Endothelial cell of umbilical vein (primary cell): ENCODE measurements at regions not wholly inside any gene's neighbourhood (a gene's known extent, or its start where the extent isn't known, plus 50 kb on each side); places are given as distances from the start of the nearest gene placed in this dataset.

Experiments
- BruUV-seq: library from RNA; stranded (reverse); fragments of 400-500 nt; replicated peaks from 2 replicates; lab custom pipeline; 2021; lab: Mats Ljungman, UMichigan
- CTCF ChIA-PET: fragments of 300-600, 350-600 bp; sonication (Branson Sonifier 250); formaldehyde crosslinking; loops from one replicate; lab custom pipeline; 2021; ENCODE audit warnings: antibody characterized with exemption, inconsistent platforms; lab: Charles Lee
- POLR2A ChIA-PET: fragments of 300-600, 350-600 bp; sonication (Branson Sonifier 250); formaldehyde crosslinking; loops from one replicate; lab custom pipeline; 2021; ENCODE audit warnings: antibody characterized with exemption, inconsistent platforms; lab: Charles Lee
- DNase-seq: peaks from one replicate; pipeline ENCODE4 v3.0.0-alpha.2; 2011; ENCODE audit warnings: low read depth, low spot score
- FAIRE-seq: peaks from 2 replicates; lab custom pipeline; 2011; peaks lifted over from hg19 to GRCh38; lab: Jason Lieb, UNC
- H2AFZ ChIP-seq: 2 replicates; pipeline ENCODE4 v1.6.0; 2012; ENCODE audit warnings: low read depth, low read length, control low read depth, inconsistent platforms
- H3K27ac ChIP-seq: 2 replicates; pipeline ENCODE4 v1.5.1; 2011; ENCODE audit warnings: low read depth, mild to moderate bottlenecking, control low read depth, low read length, moderate library complexity; ENCODE audit not compliant: insufficient read depth
- H3K27me3 ChIP-seq, 2 experiments: 2 replicates each; pipeline versions ENCODE4 v1.6.0 to v1.6.1; 2011; ENCODE audit warnings: low read length in 2 of 2, mixed read lengths in 1 of 2; ENCODE audit not compliant: control insufficient read depth in 2 of 2, insufficient read depth in 2 of 2
- H3K36me3 ChIP-seq, 2 experiments: 2 replicates in 1 of 2; 3 replicates in 1 of 2; pipeline ENCODE4 v1.5.1; 2011; ENCODE audit warnings: low read length in 2 of 2, mild to moderate bottlenecking in 1 of 2, moderate library complexity in 1 of 2; ENCODE audit not compliant: control insufficient read depth in 2 of 2, insufficient read depth in 2 of 2; ENCODE audit errors: extremely low read depth in 1 of 2
- H3K4me1 ChIP-seq: 3 replicates; pipeline ENCODE4 v1.5.1; 2011; ENCODE audit warnings: mild to moderate bottlenecking, low read length; ENCODE audit not compliant: control insufficient read depth, insufficient read depth; ENCODE audit errors: extremely low read depth
- H3K4me2 ChIP-seq: 2 replicates; pipeline ENCODE4 v1.6.1; 2011; ENCODE audit warnings: low read length, control low read depth, mixed read lengths; ENCODE audit not compliant: insufficient read depth
- H3K4me3 ChIP-seq, 3 experiments: fragments of 200-600 bp in 1 of 3; sonication (generic), shearing (Covaris generic) in 1 of 3; replicated peaks in 1 of 3; 2 replicates each; pipeline ENCODE4 v1.5.1; 2011 to 2016; ENCODE audit warnings: control low read depth in 3 of 3, low read length in 3 of 3, mild to moderate bottlenecking in 2 of 3, inconsistent platforms in 1 of 3, low read depth in 1 of 3, moderate library complexity in 1 of 3; ENCODE audit not compliant: insufficient read depth in 1 of 3
- H3K79me2 ChIP-seq: 2 replicates; pipeline ENCODE4 v1.6.0; 2012; ENCODE audit warnings: low read length, inconsistent platforms; ENCODE audit not compliant: control insufficient read depth, insufficient read depth
- H3K9ac ChIP-seq: replicated peaks from 2 replicates; pipeline ENCODE3; 2011; ENCODE audit warnings: low read length, control low read depth; ENCODE audit not compliant: insufficient read depth; ENCODE audit errors: extremely low read depth
- H3K9me1 ChIP-seq: replicated peaks from 3 replicates; pipeline ENCODE4 v1.6.0; 2011; ENCODE audit warnings: mild to moderate bottlenecking, low read length; ENCODE audit not compliant: control insufficient read depth, insufficient read depth; ENCODE audit errors: extremely low read depth
- H3K9me3 ChIP-seq: replicated peaks from 2 replicates; pipeline ENCODE4 v1.5.1; 2012; ENCODE audit warnings: low read length, inconsistent platforms; ENCODE audit not compliant: control insufficient read depth, insufficient read depth
- H4K20me1 ChIP-seq: replicated peaks from 2 replicates; pipeline ENCODE3; 2011; ENCODE audit warnings: mild to moderate bottlenecking, low read length; ENCODE audit not compliant: control insufficient read depth, insufficient read depth; ENCODE audit errors: extremely low read depth
- EZH2 ChIP-seq: IDR thresholded peaks from 2 replicates; pipeline ENCODE4 v1.6.1; 2012; ENCODE audit warnings: borderline replicate concordance, low read depth, mild to moderate bottlenecking, moderate library complexity, low read length, inconsistent platforms; ENCODE audit not compliant: severe bottlenecking
- FOS ChIP-seq: IDR thresholded peaks from 2 replicates; pipeline ENCODE4 v1.6.1; 2011; ENCODE audit warnings: mild to moderate bottlenecking, low read length, moderate library complexity, borderline replicate concordance; ENCODE audit not compliant: insufficient read depth
- GATA2 ChIP-seq: IDR thresholded peaks from 2 replicates; pipeline ENCODE4 v1.7.0; 2011; ENCODE audit warnings: low read depth, mild to moderate bottlenecking, moderate library complexity, mixed read lengths, low read length; ENCODE audit not compliant: insufficient read length, insufficient read depth
- JUN ChIP-seq: IDR thresholded peaks from 2 replicates; pipeline ENCODE4 v1.6.1; 2011; ENCODE audit warnings: borderline replicate concordance, low read depth; ENCODE audit not compliant: insufficient read length, insufficient read depth
- MYC ChIP-seq: IDR thresholded peaks from one replicate; pipeline ENCODE4 v1.6.1; 2011; ENCODE audit warnings: mild to moderate bottlenecking, low read depth, low read length
- POLR2A ChIP-seq: IDR thresholded peaks from 2 replicates; pipeline ENCODE4 v1.6.1; 2012; ENCODE audit warnings: low read depth, mild to moderate bottlenecking, control low read depth, low read length
- POLR2AphosphoS5 ChIP-seq: IDR thresholded peaks from 2 replicates; pipeline ENCODE4 v1.6.1; 2012; ENCODE audit warnings: low read depth, mild to moderate bottlenecking, control low read depth, low read length, moderate library complexity; ENCODE audit not compliant: insufficient read depth
- dilution Hi-C: fragments of 300-500 bp; cut with MboI; formaldehyde crosslinking; loops from one replicate; pipeline ENCODE4 v1.15.0; 2019; ENCODE audit warnings: low sequenced_read_pairs; ENCODE audit not compliant: extremely low pct_ligation_motif_present
- intact Hi-C: fragments of 100-400 bp; cut with micrococcal nuclease; formaldehyde crosslinking; loops from one replicate; pipeline ENCODE4 v1.10.0; 2022
- TF ChIP-seq, protein P1 (sequence below): IDR thresholded peaks from 2 replicates; pipeline ENCODE4 v1.6.1; 2011; ENCODE audit not compliant: insufficient read depth, insufficient read length
- TF ChIP-seq, protein P2 (sequence below), 2 donors: IDR thresholded peaks; 1 replicate in 1 of 2; 2 replicates in 1 of 2; pipeline ENCODE4 v1.5.1; 2011; ENCODE audit warnings: low read length in 2 of 2, mild to moderate bottlenecking in 2 of 2, moderate library complexity in 2 of 2, control low read depth in 1 of 2, inconsistent platforms in 1 of 2, low read depth in 1 of 2; ENCODE audit not compliant: insufficient read depth in 1 of 2; ENCODE audit errors: extremely low read depth in 1 of 2

DNA sequence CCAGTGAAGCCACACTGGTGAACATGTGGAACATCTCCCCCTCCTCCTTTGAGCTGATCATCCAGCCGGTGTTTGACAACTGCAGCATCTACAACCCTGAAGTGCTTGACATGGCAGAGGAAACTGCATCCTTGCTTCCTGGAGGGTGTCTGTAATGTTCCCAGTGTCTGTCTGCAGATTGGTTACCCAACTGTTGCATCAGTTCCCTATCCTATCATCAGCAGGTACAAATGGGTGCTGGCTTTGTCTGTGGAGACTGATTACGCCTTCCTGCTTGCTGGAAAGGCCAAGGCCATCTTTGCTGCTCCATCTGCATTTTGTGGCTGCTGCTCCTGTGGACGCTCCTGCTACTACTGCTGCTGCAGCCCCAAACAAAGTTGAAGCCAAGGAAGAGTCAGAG is 83.5 kb downstream of the SKA1 start:
- dilution Hi-C loops: no loop called here
- no TSS peak for BruUV-seq

DNA sequence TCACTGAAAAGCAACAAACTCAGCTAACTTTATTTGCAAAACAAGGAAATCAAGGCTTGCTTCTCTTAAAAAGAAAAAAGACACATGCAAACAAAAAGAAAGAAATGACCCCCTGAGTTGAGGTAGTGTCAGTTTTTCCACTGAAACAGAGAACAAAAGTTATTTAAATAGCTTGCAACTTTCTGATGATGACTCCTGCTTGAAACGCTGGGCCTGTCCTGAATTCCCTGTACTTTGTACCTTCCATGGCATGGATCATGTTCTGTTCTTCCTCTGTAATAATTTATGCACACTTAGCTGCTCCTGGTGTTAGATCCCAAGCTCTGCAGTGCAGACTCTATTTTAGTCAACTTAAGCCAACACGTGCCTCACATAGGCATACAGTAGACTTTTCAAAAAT is 84.0 kb downstream of the SKA1 start:
- no peak overlapping the region for H2AFZ ChIP-seq
- no peaks in the 10 kb centered on the region for H3K9me3 ChIP-seq
- no peaks in the 10 kb centered on the region for H3K9me1 ChIP-seq
- TF ChIP-seq, protein P1, sequence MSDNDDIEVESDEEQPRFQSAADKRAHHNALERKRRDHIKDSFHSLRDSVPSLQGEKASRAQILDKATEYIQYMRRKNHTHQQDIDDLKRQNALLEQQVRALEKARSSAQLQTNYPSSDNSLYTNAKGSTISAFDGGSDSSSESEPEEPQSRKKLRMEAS: no peak
- TF ChIP-seq EZH2 (no peak), POLR2A (no peak), JUN (no peak), FOS (no peak), MYC (no peak), POLR2AphosphoS5 (no peak), GATA2 (no peak)
- TF ChIP-seq, protein P2, sequence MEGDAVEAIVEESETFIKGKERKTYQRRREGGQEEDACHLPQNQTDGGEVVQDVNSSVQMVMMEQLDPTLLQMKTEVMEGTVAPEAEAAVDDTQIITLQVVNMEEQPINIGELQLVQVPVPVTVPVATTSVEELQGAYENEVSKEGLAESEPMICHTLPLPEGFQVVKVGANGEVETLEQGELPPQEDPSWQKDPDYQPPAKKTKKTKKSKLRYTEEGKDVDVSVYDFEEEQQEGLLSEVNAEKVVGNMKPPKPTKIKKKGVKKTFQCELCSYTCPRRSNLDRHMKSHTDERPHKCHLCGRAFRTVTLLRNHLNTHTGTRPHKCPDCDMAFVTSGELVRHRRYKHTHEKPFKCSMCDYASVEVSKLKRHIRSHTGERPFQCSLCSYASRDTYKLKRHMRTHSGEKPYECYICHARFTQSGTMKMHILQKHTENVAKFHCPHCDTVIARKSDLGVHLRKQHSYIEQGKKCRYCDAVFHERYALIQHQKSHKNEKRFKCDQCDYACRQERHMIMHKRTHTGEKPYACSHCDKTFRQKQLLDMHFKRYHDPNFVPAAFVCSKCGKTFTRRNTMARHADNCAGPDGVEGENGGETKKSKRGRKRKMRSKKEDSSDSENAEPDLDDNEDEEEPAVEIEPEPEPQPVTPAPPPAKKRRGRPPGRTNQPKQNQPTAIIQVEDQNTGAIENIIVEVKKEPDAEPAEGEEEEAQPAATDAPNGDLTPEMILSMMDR (IDR thresholded peaks at IDR 0.05; ENCODE audit: extremely low read depth in 1 of 2, insufficient read depth in 1 of 2, low read depth in 1 of 2, low read length in 2 of 2): no peak
- H3K4me2 ChIP-seq: no peak overlapping the region
- H3K4me3 ChIP-seq: no peak overlapping the region
- no peak overlapping the region for H3K27ac ChIP-seq
- H3K9ac ChIP-seq: no peak overlapping the region
- no peaks in the 10 kb centered on the region for H3K36me3 ChIP-seq
- CTCF ChIA-PET: no interaction called here
- intact Hi-C loops (no loop called here), dilution Hi-C loops (no loop called here)
- H4K20me1 ChIP-seq: no peaks in the 10 kb centered on the region
- no peaks in the 10 kb centered on the region for H3K27me3 ChIP-seq
- no peak for FAIRE-seq
- no TSS peak for BruUV-seq
- no peaks in the 10 kb centered on the region for H3K4me1 ChIP-seq
- DNase-seq: no peak
- POLR2A ChIA-PET: no interaction called here
- H3K79me2 ChIP-seq: no peaks in the 10 kb centered on the region

More for the DNA sequence above, 83.5 kb downstream of the SKA1 start:
- intact Hi-C loops: no loop called here
- H3K79me2 ChIP-seq: no peaks in the 10 kb centered on the region
- no peak overlapping the region for H3K9ac ChIP-seq
- DNase-seq (no peak), FAIRE-seq (no peak)
- H3K9me3 ChIP-seq: no peaks in the 10 kb centered on the region
- no peaks in the 10 kb centered on the region for H4K20me1 ChIP-seq
- no peak overlapping the region for H3K27ac ChIP-seq
- H3K36me3 ChIP-seq: no peaks in the 10 kb centered on the region
- TF ChIP-seq GATA2: no peak
- no peak for TF ChIP-seq EZH2
- H3K4me3 ChIP-seq: no peak overlapping the region
- POLR2A ChIA-PET: no interaction called here
- no peaks in the 10 kb centered on the region for H3K27me3 ChIP-seq
- H2AFZ ChIP-seq: no peak overlapping the region
- no peak overlapping the region for H3K4me2 ChIP-seq
- no peaks in the 10 kb centered on the region for H3K4me1 ChIP-seq
- H3K9me1 ChIP-seq: no peaks in the 10 kb centered on the region
- CTCF ChIA-PET: no interaction called here
